HepG2 (cell line): ENCODE measurements at regions not wholly inside any gene's neighbourhood (a gene's known extent, or its start where the extent isn't known, plus 50 kb on each side); places are given as distances from the start of the nearest gene placed in this dataset.

Experiments used
- ATAC-seq: fragments of 200-7000 bp; cut with Tn5 transposase; 3 replicates; pipeline ENCODE4 v1.9.1; 2020; ENCODE audit warnings: mild to moderate bottlenecking, moderate library complexity
- BruUV-seq: library from RNA; stranded (reverse); fragments of 400-500 nt; replicated peaks from 2 replicates; lab custom pipeline; 2021; lab: Mats Ljungman, UMichigan
- CTCF ChIA-PET: fragments of 300-600 bp; formaldehyde crosslinking; extraction: SDS; loops from one replicate; lab custom pipeline; 2021; ENCODE audit warnings: low total read pairs, inconsistent platforms, low intra/inter-chr PET ratio; lab: Yijun Ruan, JAX
- POLR2A ChIA-PET: fragments of 350-600 bp; sonication (Branson Sonifier 250); formaldehyde crosslinking; loops from one replicate; lab custom pipeline; 2020; ENCODE audit warnings: antibody characterized with exemption, inconsistent platforms; lab: Yijun Ruan, JAX
- DNase-seq: peaks from one replicate; pipeline ENCODE4 v3.0.0-alpha.2; 2015; ENCODE audit warnings: low spot score
- FAIRE-seq: peaks from 3 replicates; lab custom pipeline; 2011; peaks lifted over from hg19 to GRCh38; lab: Jason Lieb, UNC
- H2AFZ ChIP-seq: one replicate; pipeline ENCODE4 v1.6.1; 2011; ENCODE audit warnings: low read length, inconsistent platforms
- H3K27ac ChIP-seq: fragments of 300-600 bp; 3 replicates; pipeline ENCODE4 v1.8.0; 2011; ENCODE audit warnings: mixed run types, mild to moderate bottlenecking, mixed read lengths, low read length, inconsistent platforms; ENCODE audit not compliant: insufficient read depth; ENCODE audit errors: extremely low read length
- H3K27me3 ChIP-seq, 2 experiments: fragments of 200-600 bp in 1 of 2; 2 replicates in 1 of 2; 3 replicates in 1 of 2; pipeline versions ENCODE4 v1.6.0 to v1.8.0; 2011; ENCODE audit warnings: low read length in 2 of 2, mild to moderate bottlenecking in 2 of 2, moderate library complexity in 2 of 2, inconsistent platforms in 1 of 2; ENCODE audit not compliant: insufficient read depth in 2 of 2, control insufficient read depth in 1 of 2
- H3K36me3 ChIP-seq, 2 experiments: fragments of 200-600 bp in 1 of 2; replicated peaks in 1 of 2; 2 replicates in 1 of 2; 3 replicates in 1 of 2; pipeline versions ENCODE4 v1.5.1 to v1.8.0; 2011; ENCODE audit warnings: low read length in 2 of 2, inconsistent platforms in 1 of 2; ENCODE audit not compliant: insufficient read depth in 2 of 2, control insufficient read depth in 1 of 2
- H3K4me1 ChIP-seq: 2 replicates; pipeline ENCODE4 v1.5.1; 2012; ENCODE audit warnings: low read length, inconsistent platforms; ENCODE audit not compliant: insufficient read depth
- H3K4me2 ChIP-seq: 2 replicates; pipeline ENCODE4 v1.6.0; 2011; ENCODE audit warnings: low read depth, low read length, inconsistent platforms
- H3K4me3 ChIP-seq, 3 experiments: fragments of 200-600 bp in 1 of 3; sonication (generic), shearing (Covaris generic) in 1 of 3; replicated peaks in 1 of 3; 2 replicates each; pipeline ENCODE4 v1.5.1; 2011 to 2016; ENCODE audit warnings: low read length in 3 of 3, inconsistent platforms in 2 of 3, low read depth in 2 of 3, mild to moderate bottlenecking in 2 of 3, control low read depth in 1 of 3, mixed read lengths in 1 of 3; ENCODE audit not compliant: insufficient read depth in 1 of 3
- H3K79me2 ChIP-seq: one replicate; pipeline ENCODE4 v1.6.1; 2011; ENCODE audit warnings: low read length, inconsistent platforms; ENCODE audit not compliant: insufficient read depth
- H3K9ac ChIP-seq: 2 replicates; pipeline ENCODE4 v1.6.0; 2011; ENCODE audit warnings: mild to moderate bottlenecking, low read depth, low read length, inconsistent platforms; ENCODE audit not compliant: insufficient read depth
- H3K9me3 ChIP-seq: 2 replicates; pipeline ENCODE4 v1.5.1; 2012; ENCODE audit warnings: mild to moderate bottlenecking, low read length
- H4K20me1 ChIP-seq: 2 replicates; pipeline ENCODE4 v1.6.0; 2011; ENCODE audit warnings: inconsistent platforms, mild to moderate bottlenecking, low read length, moderate library complexity; ENCODE audit not compliant: insufficient read depth
- ATM ChIP-seq: fragments of 450-650 bp; IDR thresholded peaks from 2 replicates; pipeline ENCODE4 v1.7.1; 2017; ENCODE audit warnings: mild to moderate bottlenecking, borderline replicate concordance
- HNRNPUL1 ChIP-seq: fragments of 200-400 bp; formaldehyde crosslinking; IDR thresholded peaks from 2 replicates; pipeline ENCODE4 v1.6.1; 2017; ENCODE audit warnings: low read depth, mild to moderate bottlenecking, low read length, moderate library complexity
- KDM5A ChIP-seq: fragments of 200-600 bp; sonication (generic); IDR thresholded peaks from 2 replicates; pipeline ENCODE4 v1.7.0; 2018; ENCODE audit warnings: antibody characterized with exemption, mild to moderate bottlenecking, low read length, borderline replicate concordance
- KDM5B ChIP-seq: sonication (generic); formaldehyde crosslinking; IDR thresholded peaks from 2 replicates; pipeline ENCODE4 v1.4.0; 2020; ENCODE audit warnings: missing genetic modification reagents, mild to moderate bottlenecking, borderline replicate concordance
- MYNN ChIP-seq: sonication (generic); formaldehyde crosslinking; IDR thresholded peaks from 2 replicates; pipeline ENCODE4 v1.4.0; 2020; ENCODE audit warnings: mild to moderate bottlenecking, low read depth, missing genetic modification reagents
- SMAD1 ChIP-seq: sonication (generic); formaldehyde crosslinking; IDR thresholded peaks from 2 replicates; pipeline ENCODE4 v1.4.0; 2020; ENCODE audit warnings: missing genetic modification reagents, low read depth, mild to moderate bottlenecking, borderline replicate concordance
- SSRP1 ChIP-seq: IDR thresholded peaks from 2 replicates; pipeline ENCODE4 v1.6.1; 2016; ENCODE audit warnings: control low read depth
- TAF15 ChIP-seq: fragments of 200-400 bp; formaldehyde crosslinking; IDR thresholded peaks from one replicate; pipeline ENCODE4 v1.6.1; 2018; ENCODE audit warnings: mild to moderate bottlenecking, low read depth, low read length; ENCODE audit not compliant: poor library complexity, severe bottlenecking
- ZNF382 ChIP-seq: sonication (generic); formaldehyde crosslinking; IDR thresholded peaks from 2 replicates; pipeline ENCODE4 v1.5.0; 2020; ENCODE audit warnings: missing genetic modification reagents, mild to moderate bottlenecking, borderline replicate concordance
- ZNF788 ChIP-seq: sonication (generic); formaldehyde crosslinking; IDR thresholded peaks from 2 replicates; pipeline ENCODE4 v1.5.0; 2020; ENCODE audit warnings: mild to moderate bottlenecking, missing genetic modification reagents, borderline replicate concordance
- WGBS: methylation state at CpG from one replicate; pipeline ENCODE4 v1.1.6; 2017; ENCODE audit warnings: low lambda C conversion rate; 5-methylcytosine and 5-hydroxymethylcytosine counted together
- in situ Hi-C: cut with HindIII; loops from 2 replicates; pipeline ENCODE4 v1.10.0; 2017; ENCODE audit warnings: low pct_unique_long_range_greater_than_20kb; ENCODE audit not compliant: extremely low pct_ligation_motif_present
- intact Hi-C: fragments of 100-400 bp; cut with micrococcal nuclease; formaldehyde crosslinking; loops from one replicate; pipeline ENCODE4 v1.10.0; 2022; ENCODE audit not compliant: unreplicated experiment
- TF ChIP-seq, protein P1 (sequence below): sonication (generic); formaldehyde crosslinking; IDR thresholded peaks from 2 replicates; pipeline ENCODE4 v1.4.0; 2020; ENCODE audit warnings: missing genetic modification reagents
- TF ChIP-seq, protein P2 (sequence below): sonication (generic); formaldehyde crosslinking; IDR thresholded peaks from 2 replicates; pipeline ENCODE4 v1.4.0; 2020; ENCODE audit warnings: mild to moderate bottlenecking, low read depth, missing genetic modification reagents

DNA sequence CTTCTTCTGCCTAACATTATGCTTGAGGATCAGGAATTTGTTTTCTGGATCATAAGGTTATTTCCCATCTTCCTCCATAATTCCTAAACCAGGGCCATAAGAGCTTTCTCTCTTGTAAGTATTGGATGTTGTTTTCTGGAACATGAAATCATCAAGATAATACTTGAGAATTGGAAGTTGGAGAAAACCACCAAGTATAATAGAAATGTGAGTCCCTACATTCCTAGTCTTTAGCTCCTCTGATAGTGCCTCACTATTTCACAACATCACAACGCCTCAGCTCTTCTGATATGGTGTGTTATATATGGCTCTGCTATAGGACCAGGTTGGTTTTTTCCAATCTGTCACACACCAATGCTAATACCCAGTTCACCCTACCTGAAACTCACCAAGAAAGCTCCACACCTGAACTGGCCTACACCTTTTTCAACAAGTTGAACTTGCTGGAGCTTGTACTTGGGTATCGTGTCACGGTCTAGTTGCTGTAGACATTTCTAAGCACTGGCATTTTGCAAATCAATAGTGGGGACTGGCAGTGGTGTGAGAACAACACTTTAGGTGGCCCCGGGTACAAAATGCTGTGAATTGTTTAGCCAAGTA is 141.1 kb downstream of the ACTBL2 start:
- TF ChIP-seq KDM5B (CRISPR knock-in tag) (no peak), SMAD1 (CRISPR knock-in tag) (no peak), HNRNPUL1 (no peak), TAF15 (no peak), SSRP1 (no peak), KDM5A (no peak), ZNF788 (CRISPR knock-in tag) (no peak), ZNF382 (no peak), ATM (no peak), MYNN (no peak)
- TF ChIP-seq, protein P1, sequence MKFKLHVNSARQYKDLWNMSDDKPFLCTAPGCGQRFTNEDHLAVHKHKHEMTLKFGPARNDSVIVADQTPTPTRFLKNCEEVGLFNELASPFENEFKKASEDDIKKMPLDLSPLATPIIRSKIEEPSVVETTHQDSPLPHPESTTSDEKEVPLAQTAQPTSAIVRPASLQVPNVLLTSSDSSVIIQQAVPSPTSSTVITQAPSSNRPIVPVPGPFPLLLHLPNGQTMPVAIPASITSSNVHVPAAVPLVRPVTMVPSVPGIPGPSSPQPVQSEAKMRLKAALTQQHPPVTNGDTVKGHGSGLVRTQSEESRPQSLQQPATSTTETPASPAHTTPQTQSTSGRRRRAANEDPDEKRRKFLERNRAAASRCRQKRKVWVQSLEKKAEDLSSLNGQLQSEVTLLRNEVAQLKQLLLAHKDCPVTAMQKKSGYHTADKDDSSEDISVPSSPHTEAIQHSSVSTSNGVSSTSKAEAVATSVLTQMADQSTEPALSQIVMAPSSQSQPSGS (CRISPR knock-in tag): no peak
- TF ChIP-seq, protein P2, sequence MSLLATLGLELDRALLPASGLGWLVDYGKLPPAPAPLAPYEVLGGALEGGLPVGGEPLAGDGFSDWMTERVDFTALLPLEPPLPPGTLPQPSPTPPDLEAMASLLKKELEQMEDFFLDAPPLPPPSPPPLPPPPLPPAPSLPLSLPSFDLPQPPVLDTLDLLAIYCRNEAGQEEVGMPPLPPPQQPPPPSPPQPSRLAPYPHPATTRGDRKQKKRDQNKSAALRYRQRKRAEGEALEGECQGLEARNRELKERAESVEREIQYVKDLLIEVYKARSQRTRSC (CRISPR knock-in tag): no peak
- BruUV-seq: no TSS peak
- CTCF ChIA-PET: no interaction called here
- no peak overlapping the region for H3K4me2 ChIP-seq
- H3K79me2 ChIP-seq: no peaks in the 10 kb centered on the region
- in situ Hi-C loops (no loop called here), intact Hi-C loops (no loop called here)
- H4K20me1 ChIP-seq: no peaks in the 10 kb centered on the region
- H3K27me3 ChIP-seq: no peaks in the 10 kb centered on the region
- no peak overlapping the region for H2AFZ ChIP-seq
- POLR2A ChIA-PET: no interaction called here
- no peak overlapping the region for H3K27ac ChIP-seq
- no peaks in the 10 kb centered on the region for H3K36me3 ChIP-seq
- no peaks in the 10 kb centered on the region for H3K9me3 ChIP-seq
- DNase-seq: no peak
- no peak for FAIRE-seq
- H3K9ac ChIP-seq: no peak overlapping the region
- WGBS: 30% methylated on average over 4 of the region's 4 CpGs
- H3K4me1 ChIP-seq: peaks cover 10% of the 10 kb centered on the region
- no peak for ATAC-seq
- H3K4me3 ChIP-seq: no peak overlapping the region
